H1 (cell line): ENCODE measurements at regions not wholly inside any gene's neighbourhood (a gene's known extent, or its start where the extent isn't known, plus 50 kb on each side); places are given as distances from the start of the nearest gene placed in this dataset.

Source experiments
- CTCF ChIA-PET: fragments of 300-600 bp; sonication (Branson Sonifier 250); formaldehyde crosslinking; loops from one replicate; lab custom pipeline; 2021; ENCODE audit not compliant: partially characterized antibody; lab: Charles Lee
- POLR2A ChIA-PET: fragments of 300-600 bp; sonication (Branson Sonifier 250); formaldehyde crosslinking; loops from one replicate; lab custom pipeline; 2021; ENCODE audit warnings: inconsistent platforms; ENCODE audit not compliant: partially characterized antibody; lab: Charles Lee
- DNase-seq, 2 experiments: peaks; one replicate each; pipeline versions ENCODE4 v3.0.0 to v3.0.0-alpha.2; 2010 to 2022; ENCODE audit warnings: low spot score in 2 of 2, low read depth in 1 of 2, mixed read lengths in 1 of 2
- FAIRE-seq: peaks from 2 replicates; lab custom pipeline; 2011; peaks lifted over from hg19 to GRCh38; lab: Jason Lieb, UNC
- H2AFZ ChIP-seq: 2 replicates; pipeline ENCODE4 v1.8.1; 2012; ENCODE audit warnings: low read length, inconsistent platforms
- H2AK5ac ChIP-seq: 2 replicates; pipeline ENCODE4 v1.6.1; 2013; ENCODE audit warnings: low read depth, low read length
- H2BK120ac ChIP-seq: replicated peaks from 2 replicates; pipeline ENCODE3; 2013; ENCODE audit warnings: low read depth, low read length, inconsistent platforms
- H2BK12ac ChIP-seq: 2 replicates; pipeline ENCODE4 v1.6.1; 2013; ENCODE audit warnings: low read depth, low read length
- H2BK15ac ChIP-seq: 2 replicates; pipeline ENCODE4 v1.6.1; 2013; ENCODE audit warnings: low read length
- H2BK20ac ChIP-seq: 2 replicates; pipeline ENCODE4 v1.6.1; 2013; ENCODE audit warnings: low read length
- H2BK5ac ChIP-seq: 2 replicates; pipeline ENCODE4 v1.6.1; 2013; ENCODE audit warnings: low read depth, low read length
- H3K14ac ChIP-seq: 2 replicates; pipeline ENCODE4 v1.6.1; 2013; ENCODE audit warnings: inconsistent platforms; ENCODE audit not compliant: insufficient read length
- H3K18ac ChIP-seq: 2 replicates; pipeline ENCODE4 v1.6.1; 2013; ENCODE audit warnings: low read length; ENCODE audit errors: extremely low read depth
- H3K23ac ChIP-seq: 2 replicates; pipeline ENCODE4 v1.6.1; 2013; ENCODE audit warnings: inconsistent platforms; ENCODE audit not compliant: insufficient read length
- H3K23me2 ChIP-seq: 2 replicates; pipeline ENCODE4 v1.6.1; 2013; ENCODE audit warnings: low read depth, low read length
- H3K27ac ChIP-seq: 2 replicates; pipeline ENCODE4 v1.6.1; 2011; ENCODE audit warnings: low read depth, low read length, inconsistent platforms
- H3K27me3 ChIP-seq, 4 experiments: replicated peaks in 1 of 4; 1 replicate in 1 of 4; 2 replicates in 3 of 4; pipeline versions ENCODE4 v1.6.1 to v1.8.1; 2011 to 2013; ENCODE audit warnings: low read length in 3 of 4, mild to moderate bottlenecking in 3 of 4, inconsistent platforms in 2 of 4, mixed read lengths in 2 of 4, moderate library complexity in 1 of 4; ENCODE audit not compliant: control insufficient read depth in 3 of 4, insufficient read depth in 3 of 4; ENCODE audit errors: extremely low read depth in 1 of 4
- H3K36me3 ChIP-seq, 4 experiments: 2 replicates each; pipeline versions ENCODE4 v1.6.1 to v1.8.1; 2011 to 2013; ENCODE audit warnings: mild to moderate bottlenecking in 4 of 4, low read length in 3 of 4, moderate library complexity in 2 of 4, control low read depth in 1 of 4, inconsistent platforms in 1 of 4; ENCODE audit not compliant: insufficient read depth in 4 of 4, control insufficient read depth in 2 of 4
- H3K4ac ChIP-seq: replicated peaks from 2 replicates; pipeline ENCODE3; 2013; ENCODE audit warnings: low read length, low read depth, mixed read lengths, inconsistent platforms; ENCODE audit not compliant: insufficient read length
- H3K4me1 ChIP-seq, 4 experiments: replicated peaks in 1 of 4; 1 replicate in 1 of 4; 2 replicates in 3 of 4; pipeline versions ENCODE4 v1.6.1 to v1.8.1; 2011 to 2013; ENCODE audit warnings: low read length in 3 of 4, inconsistent platforms in 2 of 4, mixed read lengths in 1 of 4; ENCODE audit not compliant: insufficient read depth in 4 of 4, control insufficient read depth in 3 of 4
- H3K4me2 ChIP-seq, 2 experiments: 2 replicates each; pipeline versions ENCODE4 v1.6.1 to v1.8.1; 2011 to 2013; ENCODE audit warnings: low read depth in 2 of 2, low read length in 2 of 2, control low read depth in 1 of 2, inconsistent platforms in 1 of 2, mild to moderate bottlenecking in 1 of 2; ENCODE audit not compliant: insufficient read depth in 1 of 2
- H3K4me3 ChIP-seq, 4 experiments: fragments of 200-600, 300-600 bp in 1 of 4; sonication (generic), shearing (Covaris generic), sonication (Bioruptor Twin) in 1 of 4; 2 replicates each; pipeline versions ENCODE4 v1.5.1 to v1.8.1; 2011 to 2016; ENCODE audit warnings: low read length in 4 of 4, low read depth in 3 of 4, control low read depth in 2 of 4, inconsistent platforms in 2 of 4, mild to moderate bottlenecking in 2 of 4, mixed read lengths in 1 of 4, moderate library complexity in 1 of 4; ENCODE audit not compliant: insufficient read depth in 2 of 4; ENCODE audit errors: extremely low read depth in 1 of 4
- H3K56ac ChIP-seq: replicated peaks from 2 replicates; pipeline ENCODE3; 2013; ENCODE audit warnings: low read depth, mild to moderate bottlenecking, mixed read lengths, low read length, inconsistent platforms; ENCODE audit not compliant: insufficient read length
- H3K79me1 ChIP-seq: 2 replicates; pipeline ENCODE4 v1.6.1; 2013; ENCODE audit warnings: low read depth, low read length, control low read depth
- H3K79me2 ChIP-seq, 2 experiments: 2 replicates each; pipeline versions ENCODE4 v1.6.1 to v1.8.1; 2012 to 2013; ENCODE audit warnings: low read length in 2 of 2, mild to moderate bottlenecking in 2 of 2, inconsistent platforms in 1 of 2; ENCODE audit not compliant: insufficient read depth in 2 of 2, control insufficient read depth in 1 of 2
- H3K9ac ChIP-seq, 4 experiments: replicated peaks in 1 of 4; 1 replicate in 1 of 4; 2 replicates in 3 of 4; pipeline versions ENCODE4 v1.6.1 to v1.8.1; 2011 to 2013; ENCODE audit warnings: low read depth in 3 of 4, low read length in 3 of 4, control low read depth in 2 of 4, mild to moderate bottlenecking in 2 of 4, moderate library complexity in 2 of 4, inconsistent platforms in 1 of 4; ENCODE audit errors: extremely low read depth in 1 of 4
- H3K9me3 ChIP-seq, 2 experiments: 2 replicates each; pipeline versions ENCODE4 v1.6.1 to v1.8.1; 2012 to 2013; ENCODE audit warnings: mild to moderate bottlenecking in 2 of 2, moderate library complexity in 2 of 2, control low read depth in 1 of 2, inconsistent platforms in 1 of 2, low read depth in 1 of 2, low read length in 1 of 2, mixed read lengths in 1 of 2; ENCODE audit not compliant: insufficient read depth in 2 of 2
- H4K20me1 ChIP-seq, 2 experiments: replicated peaks in 1 of 2; 2 replicates each; pipeline versions ENCODE3 to v1.8.1; 2011 to 2013; ENCODE audit warnings: inconsistent platforms in 2 of 2, low read length in 2 of 2, mild to moderate bottlenecking in 1 of 2; ENCODE audit not compliant: insufficient read depth in 2 of 2, control insufficient read depth in 1 of 2
- H4K5ac ChIP-seq: 2 replicates; pipeline ENCODE4 v1.6.1; 2013; ENCODE audit warnings: low read length, low read depth, mixed read lengths, inconsistent platforms; ENCODE audit not compliant: insufficient read length
- H4K8ac ChIP-seq: 2 replicates; pipeline ENCODE4 v1.8.0; 2013; ENCODE audit warnings: mild to moderate bottlenecking, moderate library complexity, low read length, inconsistent platforms; ENCODE audit not compliant: insufficient read depth; ENCODE audit errors: extremely low read depth
- H4K91ac ChIP-seq: replicated peaks from 2 replicates; pipeline ENCODE3; 2013; ENCODE audit warnings: low read length, mixed read lengths, inconsistent platforms; ENCODE audit not compliant: insufficient read length
- BCL11A ChIP-seq, 2 experiments: IDR thresholded peaks; one replicate each; pipeline ENCODE4 v1.6.1; 2011; ENCODE audit warnings: low read depth in 2 of 2, low read length in 2 of 2, mild to moderate bottlenecking in 2 of 2
- CTBP2 ChIP-seq: IDR thresholded peaks from 2 replicates; pipeline ENCODE4 v1.7.0; 2011; ENCODE audit warnings: borderline replicate concordance, mild to moderate bottlenecking, moderate library complexity, mixed read lengths, low read length; ENCODE audit not compliant: insufficient read depth, insufficient read length
- HDAC2 ChIP-seq, 2 experiments: fragments of 300-600 bp in 1 of 2; sonication (generic) in 1 of 2; IDR thresholded peaks; 2 replicates each; pipeline ENCODE4 v1.6.1; 2011 to 2012; ENCODE audit warnings: low read depth in 2 of 2, low read length in 2 of 2, mild to moderate bottlenecking in 2 of 2, moderate library complexity in 2 of 2, borderline replicate concordance in 1 of 2, inconsistent platforms in 1 of 2
- JUND ChIP-seq: IDR thresholded peaks from 2 replicates; pipeline ENCODE4 v1.6.1; 2011; ENCODE audit warnings: mild to moderate bottlenecking, improper control_type of control experiment, low read length
- PHF8 ChIP-seq: fragments of 200-600 bp; sonication (generic); conservative IDR thresholded peaks from 2 replicates; pipeline ENCODE4 v1.7.1; 2012; ENCODE audit warnings: low read depth, mild to moderate bottlenecking, inconsistent platforms, low read length, moderate library complexity
- RAD21 ChIP-seq, 2 experiments: IDR thresholded peaks in 1 of 2; conservative IDR thresholded peaks in 1 of 2; 2 replicates each; pipeline ENCODE4 v1.6.1; 2011; ENCODE audit warnings: low read depth in 2 of 2, low read length in 2 of 2, improper control_type of control experiment in 1 of 2, inconsistent platforms in 1 of 2, mild to moderate bottlenecking in 1 of 2, moderate library complexity in 1 of 2
- SRF ChIP-seq: IDR thresholded peaks from 2 replicates; pipeline ENCODE4 v1.6.1; 2011; ENCODE audit warnings: mild to moderate bottlenecking, low read depth, low read length, moderate library complexity
- SUZ12 ChIP-seq: fragments of 200-600 bp; sonication (generic); IDR thresholded peaks from 2 replicates; pipeline ENCODE4 v1.6.1; 2012; ENCODE audit warnings: mild to moderate bottlenecking, inconsistent platforms, low read length, moderate library complexity, mixed read lengths
- WGBS, 2 experiments: shearing (Covaris generic) in 1 of 2; methylation state at CpG; one replicate each; pipeline versions ENCODE4 v1.1.6 to v1.1.7; 2013 to 2015; ENCODE audit warnings: low lambda C conversion rate in 2 of 2, mixed read lengths in 2 of 2, inconsistent platforms in 1 of 2, low coverage in 1 of 2, missing lambda C conversion rate in 1 of 2; ENCODE audit not compliant: insufficient replicate concordance in 2 of 2, insufficient coverage in 1 of 2, insufficient read length in 1 of 2; ENCODE audit errors: extremely low coverage in 1 of 2, missing lambda C conversion rate in 1 of 2; 5-methylcytosine and 5-hydroxymethylcytosine counted together

DNA sequence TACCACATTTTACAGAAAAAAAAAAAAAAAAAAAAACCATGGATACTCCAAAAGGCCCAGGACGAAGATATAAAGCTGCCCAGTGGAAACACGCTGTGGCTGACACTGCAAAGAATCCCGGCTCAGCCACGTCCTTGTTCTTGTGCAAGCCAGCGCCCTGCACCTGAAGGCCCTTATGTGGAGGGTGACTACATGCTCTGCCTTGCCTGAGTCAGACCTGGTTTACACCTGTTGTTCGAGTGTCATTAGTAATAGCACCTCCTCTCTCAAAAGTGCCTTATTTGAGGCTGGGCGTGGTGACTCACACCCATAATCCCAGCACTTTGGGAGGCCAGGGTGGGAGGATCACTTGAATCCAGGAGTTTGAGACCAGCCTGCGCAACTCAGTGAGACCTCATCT is 54.3 kb upstream of the ZSWIM6 start:
- no peak overlapping the region for H3K56ac ChIP-seq
- no peaks in the 10 kb centered on the region for H3K36me3 ChIP-seq
- no peak overlapping the region for H3K4ac ChIP-seq
- H2AFZ ChIP-seq = 0 out of 2 replicates have a peak overlapping the region, but pooled peaks have one; percentile 100
- 87% methylated on average over 8 of the region's 8 CpGs; no CpG with 5 or more reads in 1 of the 2 experiments for WGBS, 2 experiments
- H3K79me2 ChIP-seq = no peaks in the 10 kb centered on the region
- no peaks in the 10 kb centered on the region for H4K20me1 ChIP-seq
- H2BK5ac ChIP-seq = no peak overlapping the region; the same call in 1 of the 2 replicates
- no peak overlapping the region for H4K8ac ChIP-seq
- no peak overlapping the region for H4K91ac ChIP-seq
- H2BK12ac ChIP-seq = no peak overlapping the region
- H3K23ac ChIP-seq = no peak overlapping the region
- H3K9me3 ChIP-seq = no peaks in the 10 kb centered on the region
- no peak overlapping the region for H3K4me3 ChIP-seq
- H3K4me2 ChIP-seq = no peak overlapping the region; a peak in 1 of 4 replicates
- no peak overlapping the region for H2BK120ac ChIP-seq
- H3K14ac ChIP-seq = no peak overlapping the region
- H2BK20ac ChIP-seq = no peak overlapping the region
- TF ChIP-seq RAD21 (IDR thresholded peaks at IDR 0.05 in 1 of 2, conservative IDR thresholded peaks at IDR 0.05 in 1 of 2; ENCODE audit: low read depth in 2 of 2, low read length in 2 of 2) = no peak
- TF ChIP-seq CTBP2 = no peak
- TF ChIP-seq SUZ12 = no peak
- TF ChIP-seq PHF8 = no peak
- TF ChIP-seq JUND = no peak
- TF ChIP-seq SRF = no peak
- TF ChIP-seq BCL11A (IDR thresholded peaks at IDR 0.05; ENCODE audit: low read depth in 2 of 2, low read length in 2 of 2) = no peak
- no peak for TF ChIP-seq HDAC2 (IDR thresholded peaks at IDR 0.05; ENCODE audit: borderline replicate concordance in 1 of 2, low read depth in 2 of 2, low read length in 2 of 2)
- peaks cover 0 to 5% (median 2%) of the 10 kb centered on the region in 4 experiments; a peak in 4 of 7 replicates for H3K4me1 ChIP-seq
- no peaks in the 10 kb centered on the region for H3K23me2 ChIP-seq
- POLR2A ChIA-PET = interaction anchor here (1.5 kb wide), 1 partner anchor 19 kb away, joined by 3 read pairs; no protein-coding TSS in a partner anchor
- no peak overlapping the region for H3K9ac ChIP-seq
- FAIRE-seq (no peak), DNase-seq (no peak)
- no peak overlapping the region for H4K5ac ChIP-seq
- H3K79me1 ChIP-seq = no peaks in the 10 kb centered on the region
- CTCF ChIA-PET = interaction anchor here (1.1 to 1.9 kb wide), 5 partner anchors 37 to 95 kb away, joined by 3 to 5 read pairs (median 5); no protein-coding TSS in a partner anchor
- H3K27ac ChIP-seq = no peak overlapping the region
- 0 out of 2 replicates have a peak overlapping the region, but pooled peaks have one; percentile 10 for H2BK15ac ChIP-seq
- no peak overlapping the region for H2AK5ac ChIP-seq
- H3K18ac ChIP-seq = no peak overlapping the region
- H3K27me3 ChIP-seq = no peaks in the 10 kb centered on the region
